Endothelial cell of umbilical vein (primary cell): ENCODE measurements at regions not wholly inside any gene's neighbourhood (a gene's known extent, or its start where the extent isn't known, plus 50 kb on each side); places are given as distances from the start of the nearest gene placed in this dataset.

Experiments
- BruUV-seq: library from RNA; stranded (reverse); fragments of 400-500 nt; replicated peaks from 2 replicates; lab custom pipeline; 2021; lab: Mats Ljungman, UMichigan
- CTCF ChIA-PET: fragments of 300-600, 350-600 bp; sonication (Branson Sonifier 250); formaldehyde crosslinking; loops from one replicate; lab custom pipeline; 2021; ENCODE audit warnings: antibody characterized with exemption, inconsistent platforms; lab: Charles Lee
- POLR2A ChIA-PET: fragments of 300-600, 350-600 bp; sonication (Branson Sonifier 250); formaldehyde crosslinking; loops from one replicate; lab custom pipeline; 2021; ENCODE audit warnings: antibody characterized with exemption, inconsistent platforms; lab: Charles Lee
- DNase-seq: peaks from one replicate; pipeline ENCODE4 v3.0.0-alpha.2; 2011; ENCODE audit warnings: low read depth, low spot score
- FAIRE-seq: peaks from 2 replicates; lab custom pipeline; 2011; peaks lifted over from hg19 to GRCh38; lab: Jason Lieb, UNC
- H2AFZ ChIP-seq: 2 replicates; pipeline ENCODE4 v1.6.0; 2012; ENCODE audit warnings: low read depth, low read length, control low read depth, inconsistent platforms
- H3K27ac ChIP-seq: 2 replicates; pipeline ENCODE4 v1.5.1; 2011; ENCODE audit warnings: low read depth, mild to moderate bottlenecking, control low read depth, low read length, moderate library complexity; ENCODE audit not compliant: insufficient read depth
- H3K27me3 ChIP-seq, 2 experiments: 2 replicates each; pipeline versions ENCODE4 v1.6.0 to v1.6.1; 2011; ENCODE audit warnings: low read length in 2 of 2, mixed read lengths in 1 of 2; ENCODE audit not compliant: control insufficient read depth in 2 of 2, insufficient read depth in 2 of 2
- H3K36me3 ChIP-seq, 2 experiments: 2 replicates in 1 of 2; 3 replicates in 1 of 2; pipeline ENCODE4 v1.5.1; 2011; ENCODE audit warnings: low read length in 2 of 2, mild to moderate bottlenecking in 1 of 2, moderate library complexity in 1 of 2; ENCODE audit not compliant: control insufficient read depth in 2 of 2, insufficient read depth in 2 of 2; ENCODE audit errors: extremely low read depth in 1 of 2
- H3K4me1 ChIP-seq: 3 replicates; pipeline ENCODE4 v1.5.1; 2011; ENCODE audit warnings: mild to moderate bottlenecking, low read length; ENCODE audit not compliant: control insufficient read depth, insufficient read depth; ENCODE audit errors: extremely low read depth
- H3K4me2 ChIP-seq: 2 replicates; pipeline ENCODE4 v1.6.1; 2011; ENCODE audit warnings: low read length, control low read depth, mixed read lengths; ENCODE audit not compliant: insufficient read depth
- H3K4me3 ChIP-seq, 3 experiments: fragments of 200-600 bp in 1 of 3; sonication (generic), shearing (Covaris generic) in 1 of 3; replicated peaks in 1 of 3; 2 replicates each; pipeline ENCODE4 v1.5.1; 2011 to 2016; ENCODE audit warnings: control low read depth in 3 of 3, low read length in 3 of 3, mild to moderate bottlenecking in 2 of 3, inconsistent platforms in 1 of 3, low read depth in 1 of 3, moderate library complexity in 1 of 3; ENCODE audit not compliant: insufficient read depth in 1 of 3
- H3K79me2 ChIP-seq: 2 replicates; pipeline ENCODE4 v1.6.0; 2012; ENCODE audit warnings: low read length, inconsistent platforms; ENCODE audit not compliant: control insufficient read depth, insufficient read depth
- H3K9ac ChIP-seq: replicated peaks from 2 replicates; pipeline ENCODE3; 2011; ENCODE audit warnings: low read length, control low read depth; ENCODE audit not compliant: insufficient read depth; ENCODE audit errors: extremely low read depth
- H3K9me1 ChIP-seq: replicated peaks from 3 replicates; pipeline ENCODE4 v1.6.0; 2011; ENCODE audit warnings: mild to moderate bottlenecking, low read length; ENCODE audit not compliant: control insufficient read depth, insufficient read depth; ENCODE audit errors: extremely low read depth
- H3K9me3 ChIP-seq: replicated peaks from 2 replicates; pipeline ENCODE4 v1.5.1; 2012; ENCODE audit warnings: low read length, inconsistent platforms; ENCODE audit not compliant: control insufficient read depth, insufficient read depth
- H4K20me1 ChIP-seq: replicated peaks from 2 replicates; pipeline ENCODE3; 2011; ENCODE audit warnings: mild to moderate bottlenecking, low read length; ENCODE audit not compliant: control insufficient read depth, insufficient read depth; ENCODE audit errors: extremely low read depth
- CTCF ChIP-seq, 2 donors: IDR thresholded peaks; 1 replicate in 1 of 2; 2 replicates in 1 of 2; pipeline ENCODE4 v1.5.1; 2011; ENCODE audit warnings: low read length in 2 of 2, mild to moderate bottlenecking in 2 of 2, moderate library complexity in 2 of 2, control low read depth in 1 of 2, inconsistent platforms in 1 of 2, low read depth in 1 of 2; ENCODE audit not compliant: insufficient read depth in 1 of 2; ENCODE audit errors: extremely low read depth in 1 of 2
- EZH2 ChIP-seq: IDR thresholded peaks from 2 replicates; pipeline ENCODE4 v1.6.1; 2012; ENCODE audit warnings: borderline replicate concordance, low read depth, mild to moderate bottlenecking, moderate library complexity, low read length, inconsistent platforms; ENCODE audit not compliant: severe bottlenecking
- FOS ChIP-seq: IDR thresholded peaks from 2 replicates; pipeline ENCODE4 v1.6.1; 2011; ENCODE audit warnings: mild to moderate bottlenecking, low read length, moderate library complexity, borderline replicate concordance; ENCODE audit not compliant: insufficient read depth
- MAX ChIP-seq: IDR thresholded peaks from 2 replicates; pipeline ENCODE4 v1.6.1; 2011; ENCODE audit not compliant: insufficient read depth, insufficient read length
- MYC ChIP-seq: IDR thresholded peaks from one replicate; pipeline ENCODE4 v1.6.1; 2011; ENCODE audit warnings: mild to moderate bottlenecking, low read depth, low read length
- POLR2A ChIP-seq: IDR thresholded peaks from 2 replicates; pipeline ENCODE4 v1.6.1; 2012; ENCODE audit warnings: low read depth, mild to moderate bottlenecking, control low read depth, low read length
- POLR2AphosphoS5 ChIP-seq: IDR thresholded peaks from 2 replicates; pipeline ENCODE4 v1.6.1; 2012; ENCODE audit warnings: low read depth, mild to moderate bottlenecking, control low read depth, low read length, moderate library complexity; ENCODE audit not compliant: insufficient read depth
- dilution Hi-C: fragments of 300-500 bp; cut with MboI; formaldehyde crosslinking; loops from one replicate; pipeline ENCODE4 v1.15.0; 2019; ENCODE audit warnings: low sequenced_read_pairs; ENCODE audit not compliant: extremely low pct_ligation_motif_present
- intact Hi-C: fragments of 100-400 bp; cut with micrococcal nuclease; formaldehyde crosslinking; loops from one replicate; pipeline ENCODE4 v1.10.0; 2022

GRCh38 chr12:92370828-92371227, 225.2 kb upstream of the BTG1 start:
- Histone ChIP-seq H3K4me1 (no peaks in the 10 kb centered on the region), H3K9ac (no peak overlapping the region), H3K27ac (no peak overlapping the region), H4K20me1 (no peaks in the 10 kb centered on the region), H3K9me1 (no peaks in the 10 kb centered on the region), H3K9me3 (no peaks in the 10 kb centered on the region), H3K36me3 (no peaks in the 10 kb centered on the region), H3K27me3 (no peaks in the 10 kb centered on the region), H2AFZ (no peak overlapping the region), H3K4me2 (no peak overlapping the region), H3K4me3 (no peak overlapping the region), H3K79me2 (no peaks in the 10 kb centered on the region)
- no peak for TF ChIP-seq FOS
- TF ChIP-seq EZH2: no peak
- no peak for TF ChIP-seq CTCF (IDR thresholded peaks at IDR 0.05; ENCODE audit: extremely low read depth in 1 of 2, insufficient read depth in 1 of 2, low read depth in 1 of 2, low read length in 2 of 2)
- TF ChIP-seq POLR2A: no peak
- TF ChIP-seq POLR2AphosphoS5: no peak
- TF ChIP-seq MYC: no peak
- no peak for TF ChIP-seq MAX
- DNase-seq: no peak
- POLR2A ChIA-PET: no interaction called here
- no TSS peak for BruUV-seq
- CTCF ChIA-PET: no interaction called here
- intact Hi-C loops: no loop called here
- no peak for FAIRE-seq
- dilution Hi-C loops: no loop called here
